H1 (cell line): ENCODE measurements at regions not wholly inside any gene's neighbourhood (a gene's known extent, or its start where the extent isn't known, plus 50 kb on each side); places are given as distances from the start of the nearest gene placed in this dataset.

Source experiments
- JUND ChIP-seq: IDR thresholded peaks from 2 replicates; pipeline ENCODE4 v1.6.1; 2011; ENCODE audit warnings: mild to moderate bottlenecking, improper control_type of control experiment, low read length
- PHF8 ChIP-seq: fragments of 200-600 bp; sonication (generic); conservative IDR thresholded peaks from 2 replicates; pipeline ENCODE4 v1.7.1; 2012; ENCODE audit warnings: low read depth, mild to moderate bottlenecking, inconsistent platforms, low read length, moderate library complexity

DNA sequence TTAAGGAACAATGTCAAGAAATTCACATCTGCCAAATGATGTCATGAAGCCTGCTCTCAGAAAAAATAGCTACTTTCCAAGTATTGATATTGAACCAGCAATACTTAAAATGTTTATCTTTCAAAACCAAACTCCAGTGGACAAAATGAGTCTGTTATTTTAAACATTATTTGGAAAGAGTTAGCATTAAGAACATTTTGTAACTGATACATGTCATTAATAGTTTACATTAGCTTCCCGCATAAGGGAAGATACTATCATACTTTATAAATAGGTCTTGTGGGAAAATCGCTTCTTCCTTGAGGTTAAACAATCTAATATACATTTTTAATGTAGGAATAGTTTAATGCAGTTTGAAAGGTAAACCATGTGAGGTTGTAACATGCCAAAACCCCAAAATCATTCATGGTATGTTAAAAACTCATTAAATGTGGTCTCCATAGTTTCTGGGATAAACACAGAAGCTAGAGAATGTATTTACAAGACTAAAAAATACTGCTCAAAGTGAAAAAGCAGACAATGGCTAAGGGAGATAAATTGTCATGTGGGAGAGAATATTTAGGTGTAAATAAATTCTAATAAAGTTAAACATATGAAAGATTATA, 73.4 kb upstream of the ATP2B1 start (continued):
- TF ChIP-seq PHF8 (no peak), JUND (no peak)
